Coronary artery (tissue), 2 donors: ENCODE measurements at regions not wholly inside any gene's neighbourhood (a gene's known extent, or its start where the extent isn't known, plus 50 kb on each side); places are given as distances from the start of the nearest gene placed in this dataset.

Experiments used
- DNase-seq: peaks from one replicate; pipeline ENCODE4 v3.0.0-alpha.2; 2017; ENCODE audit warnings: low spot score
- H3K27ac ChIP-seq, 2 donors: fragments of 200-600 bp; sonication (generic); one replicate each; pipeline ENCODE4 v1.5.1; 2016 to 2019
- H3K4me3 ChIP-seq: fragments of 200-600 bp; sonication (generic); 2 replicates; pipeline ENCODE4 v1.5.1; 2016; ENCODE audit warnings: mild to moderate bottlenecking, moderate library complexity
- CTCF ChIP-seq: fragments of 200-600 bp; sonication (generic); IDR thresholded peaks from one replicate; pipeline ENCODE4 v1.5.1; 2019; ENCODE audit warnings: antibody characterized with exemption

DNA sequence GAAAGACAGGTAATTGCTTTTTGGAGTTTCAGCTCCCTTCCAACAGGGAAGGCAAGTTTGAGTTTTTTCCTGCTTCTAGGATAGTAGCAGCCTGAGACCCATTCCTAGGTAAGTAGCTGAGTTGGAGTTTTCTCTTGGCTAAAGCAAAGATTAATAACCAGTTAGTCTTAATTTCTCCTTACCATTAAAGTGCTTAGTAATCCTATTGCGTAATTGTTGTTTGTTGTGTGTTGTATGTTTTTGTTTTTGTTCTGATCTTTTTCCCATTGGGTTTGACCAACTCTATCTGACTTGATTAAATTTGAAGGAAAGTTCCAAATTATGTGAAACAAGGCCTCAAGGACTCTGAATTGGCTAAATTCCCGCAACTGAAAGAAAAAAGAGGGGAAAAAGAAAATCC is 83.5 kb downstream of the TBX22 start:
- DNase-seq = no peak
- no peak overlapping the region for H3K4me3 ChIP-seq
- no peak overlapping the region for H3K27ac ChIP-seq
- TF ChIP-seq CTCF = no peak

DNA sequence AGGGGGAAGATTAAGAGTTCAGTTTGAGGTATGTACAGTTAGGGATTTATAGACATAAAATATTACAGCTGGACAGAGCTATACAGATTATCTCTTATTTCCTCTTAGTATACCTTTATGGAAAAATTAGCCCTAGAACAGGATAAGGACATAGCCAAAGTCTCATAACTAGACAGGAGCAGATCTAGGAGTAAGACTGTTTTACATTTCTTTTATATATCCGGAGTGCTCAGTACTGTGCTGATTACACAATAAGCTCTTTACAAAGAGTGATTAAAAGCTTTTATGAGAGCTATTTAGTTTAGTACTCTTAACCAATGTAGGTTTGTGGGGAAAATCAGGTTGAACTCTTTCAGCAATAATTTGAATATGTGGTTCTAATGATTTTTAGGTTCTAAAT is 105.8 kb downstream of the TBX22 start:
- Histone ChIP-seq H3K4me3 (no peak overlapping the region), H3K27ac (no peak overlapping the region)
- no peak for DNase-seq
- TF ChIP-seq CTCF = no peak

- Histone ChIP-seq H3K4me3 (no peak overlapping the region), H3K27ac (no peak overlapping the region)
- no peak for DNase-seq
- no peak for TF ChIP-seq CTCF
Observed at GRCh38 chrX:80138938-80139337, 124.4 kb downstream of the TBX22 start.

DNA sequence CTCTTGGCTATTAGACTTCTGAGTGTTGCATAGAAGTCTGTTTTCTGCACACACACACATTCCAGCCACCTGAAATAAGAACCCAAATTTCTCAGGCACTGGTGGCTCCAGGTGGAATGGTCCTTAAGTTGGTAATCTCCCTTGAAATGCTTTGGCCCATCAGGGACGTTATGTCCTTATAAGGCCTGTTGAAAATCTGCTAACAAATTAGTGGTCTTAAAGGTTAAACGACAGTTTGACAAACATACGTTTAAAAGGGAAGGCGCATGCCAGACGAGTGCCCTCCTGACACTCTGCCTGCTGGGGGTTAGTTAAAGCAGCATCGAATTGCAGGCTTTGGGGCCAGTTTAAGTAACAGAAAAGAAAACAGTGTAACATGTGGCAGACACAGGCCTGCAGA is 125.0 kb downstream of the TBX22 start:
- no peak overlapping the region for H3K27ac ChIP-seq
- DNase-seq = no peak
- H3K4me3 ChIP-seq = no peak overlapping the region
- no peak for TF ChIP-seq CTCF

DNA sequence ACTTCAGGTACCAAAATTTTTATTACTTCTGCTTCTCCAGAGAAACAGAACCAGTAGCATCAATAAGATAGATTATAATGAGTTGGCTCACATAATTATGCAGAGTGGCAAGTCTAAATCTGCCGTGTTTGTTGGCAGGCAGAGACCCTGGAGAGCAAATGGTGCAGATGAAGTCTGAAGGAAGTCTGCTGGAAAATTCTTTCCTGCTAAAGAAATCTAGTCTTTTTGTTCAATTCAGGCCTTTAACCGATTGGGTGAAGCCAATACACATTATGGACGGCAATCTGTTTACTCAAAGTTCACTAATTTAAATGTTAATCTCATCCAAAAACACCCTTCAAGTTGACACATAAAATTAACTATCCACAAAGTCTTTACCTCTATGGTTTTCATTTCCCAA is 156.0 kb downstream of the TBX22 start:
- TF ChIP-seq CTCF = no peak
- Histone ChIP-seq H3K27ac (no peak overlapping the region), H3K4me3 (no peak overlapping the region)
- no peak for DNase-seq

DNA sequence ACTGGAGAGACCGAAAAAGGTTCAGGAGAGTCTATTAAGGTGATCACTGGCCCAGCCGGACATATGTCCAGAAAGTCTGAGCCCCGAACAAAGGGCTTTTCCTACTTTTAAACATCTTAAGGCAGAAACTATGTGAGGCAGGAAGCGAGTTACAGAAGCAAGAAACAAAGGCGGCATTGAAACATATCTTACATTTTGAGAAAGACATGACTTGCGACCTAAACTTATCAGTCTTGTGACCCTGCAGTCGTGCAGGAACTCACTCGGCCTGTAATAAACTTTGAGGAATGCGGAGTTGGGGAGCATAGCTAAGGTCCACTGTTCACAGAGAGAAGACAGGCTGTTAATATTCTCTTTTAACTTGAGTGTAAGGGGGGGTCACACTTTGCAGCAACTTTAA is 158.7 kb downstream of the TBX22 start:
- DNase-seq = no peak
- no peak for TF ChIP-seq CTCF
- Histone ChIP-seq H3K4me3 (no peak overlapping the region), H3K27ac (no peak overlapping the region)

- peak; percentile 78 for DNase-seq
- Histone ChIP-seq H3K4me3 (no peak overlapping the region), H3K27ac (peak overlapping the region in 1 of 2 donors; percentile 39)
- no peak for TF ChIP-seq CTCF
Observed at GRCh38 chrX:80174925-80175574, 160.5 kb downstream of the TBX22 start.
